ENCODE measurements at regions not wholly inside any gene's neighbourhood (a gene's known extent, or its start where the extent isn't known, plus 50 kb on each side); places are given as distances from the start of the nearest gene placed in this dataset.

DNA sequence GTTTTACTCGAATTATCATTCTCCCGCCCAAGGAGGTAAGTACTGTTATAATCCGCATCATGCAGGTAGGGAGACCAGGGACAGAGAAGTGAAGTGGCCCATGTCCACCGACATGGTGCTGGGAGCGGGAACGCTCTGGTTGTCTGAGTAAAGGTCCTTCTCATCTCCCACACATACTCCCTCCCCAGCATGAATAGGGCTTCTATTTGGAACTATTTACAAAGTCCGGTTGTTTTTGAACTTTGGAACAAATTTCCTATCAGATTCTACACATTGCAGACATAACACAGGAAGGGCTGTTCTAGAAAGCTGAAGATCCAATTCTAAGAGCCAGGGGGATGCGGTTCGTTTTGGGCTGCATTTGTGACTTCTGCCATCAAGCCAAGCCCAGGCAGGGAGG, 94.8 kb upstream of the TLE3 start:
- no peak overlapping the region for H2BK20ac ChIP-seq (ENCODE audit: low read depth, low read length)
- H3K56ac ChIP-seq (ENCODE audit: extremely low read depth, insufficient read depth, low read length), result no peak overlapping the region
- no peak overlapping the region for H2BK120ac ChIP-seq (ENCODE audit: low read depth, low read length)
- H3K9me3 ChIP-seq (ENCODE audit: control insufficient read depth, insufficient read depth, low read length), result peaks cover 6% of the 10 kb centered on the region
- H4K5ac ChIP-seq (ENCODE audit: low read depth, low read length), result no peak overlapping the region
- H2AK9ac ChIP-seq (replicated peaks; ENCODE audit: low read depth, low read length, poor library complexity), result no peak overlapping the region
- no peaks in the 10 kb centered on the region for H3K79me1 ChIP-seq (ENCODE audit: low read depth in 1 of 2, low read length in 2 of 2)
- H4K8ac ChIP-seq (ENCODE audit: low read depth in 2 of 2, low read length in 2 of 2), result no peak overlapping the region
- no peak overlapping the region for H2AK5ac ChIP-seq (ENCODE audit: low read depth, low read length)
- no TSS peak for BruUV-seq (replicated peaks)
- H3K23ac ChIP-seq (ENCODE audit: low read depth, low read length), result no peak overlapping the region
- H3K9ac ChIP-seq (ENCODE audit: low read depth, low read length), result no peak overlapping the region
- intact Hi-C loops (cut with micrococcal nuclease) (no loop called here), in situ Hi-C loops (cut with MboI; ENCODE audit: low sequenced_read_pairs) (no loop called here), dilution Hi-C loops (cut with HindIII; ENCODE audit: low sequenced_read_pairs, unreplicated experiment) (no loop called here)
- peaks cover 14% of the 10 kb centered on the region for H3K4me1 ChIP-seq (ENCODE audit: control insufficient read depth, insufficient read depth, low read length)
- H2AFZ ChIP-seq (replicated peaks; ENCODE audit: low read length, poor library complexity), result no peak overlapping the region
- DNase-seq (no peak), ATAC-seq (ENCODE audit: low read depth) (no peak)
- no peak overlapping the region for H3K18ac ChIP-seq (ENCODE audit: low read depth, low read length)
- H3K27ac ChIP-seq (ENCODE audit: insufficient read depth, low read length), result no peak overlapping the region
- POLR2A ChIA-PET (ENCODE audit: unreplicated experiment), result no interaction called here
- CTCF ChIA-PET, result no interaction called here
- no peak overlapping the region for H2BK5ac ChIP-seq (ENCODE audit: low read depth, low read length, poor library complexity, severe bottlenecking)
- no peak overlapping the region for H3K4ac ChIP-seq (ENCODE audit: low read depth, low read length)
- no peak overlapping the region for H2BK15ac ChIP-seq (ENCODE audit: low read depth, low read length)
- H4K20me1 ChIP-seq (ENCODE audit: insufficient read depth, low read length), result no peaks in the 10 kb centered on the region
- H3K27me3 ChIP-seq (ENCODE audit: control insufficient read depth, insufficient read depth, low read length), result peaks cover 34% of the 10 kb centered on the region
- no peak overlapping the region for H4K91ac ChIP-seq (ENCODE audit: insufficient read depth, low read depth, low read length)
- H3K9me1 ChIP-seq (ENCODE audit: insufficient read depth, low read length), result 0 out of 2 replicates have a peak, but pooled peaks cover 5% of the 10 kb centered on the region
- 92% methylated on average over 2 of the region's 9 CpGs; no CpG with 5 or more reads in 1 of the 2 experiments for WGBS, 2 experiments (ENCODE audit: extremely low coverage in 2 of 2, insufficient read length in 1 of 2)
- no peak overlapping the region for H3K4me2 ChIP-seq (ENCODE audit: low read depth, low read length)
- H3K36me3 ChIP-seq (ENCODE audit: control insufficient read depth, insufficient read depth, low read length), result no peaks in the 10 kb centered on the region
- TF ChIP-seq, protein P1, sequence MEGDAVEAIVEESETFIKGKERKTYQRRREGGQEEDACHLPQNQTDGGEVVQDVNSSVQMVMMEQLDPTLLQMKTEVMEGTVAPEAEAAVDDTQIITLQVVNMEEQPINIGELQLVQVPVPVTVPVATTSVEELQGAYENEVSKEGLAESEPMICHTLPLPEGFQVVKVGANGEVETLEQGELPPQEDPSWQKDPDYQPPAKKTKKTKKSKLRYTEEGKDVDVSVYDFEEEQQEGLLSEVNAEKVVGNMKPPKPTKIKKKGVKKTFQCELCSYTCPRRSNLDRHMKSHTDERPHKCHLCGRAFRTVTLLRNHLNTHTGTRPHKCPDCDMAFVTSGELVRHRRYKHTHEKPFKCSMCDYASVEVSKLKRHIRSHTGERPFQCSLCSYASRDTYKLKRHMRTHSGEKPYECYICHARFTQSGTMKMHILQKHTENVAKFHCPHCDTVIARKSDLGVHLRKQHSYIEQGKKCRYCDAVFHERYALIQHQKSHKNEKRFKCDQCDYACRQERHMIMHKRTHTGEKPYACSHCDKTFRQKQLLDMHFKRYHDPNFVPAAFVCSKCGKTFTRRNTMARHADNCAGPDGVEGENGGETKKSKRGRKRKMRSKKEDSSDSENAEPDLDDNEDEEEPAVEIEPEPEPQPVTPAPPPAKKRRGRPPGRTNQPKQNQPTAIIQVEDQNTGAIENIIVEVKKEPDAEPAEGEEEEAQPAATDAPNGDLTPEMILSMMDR (conservative IDR thresholded peaks at IDR 0.05; ENCODE audit: low read depth, low read length), result no peak
- TF ChIP-seq USF2 (IDR thresholded peaks at IDR 0.05; ENCODE audit: low read depth, low read length) (no peak), CHD1 (IDR thresholded peaks at IDR 0.05; ENCODE audit: low read depth, low read length) (no peak), MXI1 (IDR thresholded peaks at IDR 0.05; ENCODE audit: borderline replicate concordance, low read depth, low read length) (no peak), MAZ (IDR thresholded peaks at IDR 0.05; ENCODE audit: borderline replicate concordance, low read depth, low read length) (no peak), RFX5 (IDR thresholded peaks at IDR 0.05; ENCODE audit: low read depth, low read length) (no peak), SMC3 (IDR thresholded peaks at IDR 0.05; ENCODE audit: low read depth, low read length) (no peak), FOS (IDR thresholded peaks at IDR 0.05; ENCODE audit: low read depth, low read length) (no peak), CEBPB (IDR thresholded peaks at IDR 0.05; ENCODE audit: low read depth, low read length) (no peak), NFE2L2 (IDR thresholded peaks at IDR 0.05; ENCODE audit: low read depth, low read length) (no peak), BHLHE40 (IDR thresholded peaks at IDR 0.05; ENCODE audit: low read depth, low read length) (no peak), POLR2A (IDR thresholded peaks at IDR 0.05; ENCODE audit: low read depth, low read length) (no peak), RAD21 (IDR thresholded peaks at IDR 0.05; ENCODE audit: low read length) (no peak), MAFK (IDR thresholded peaks at IDR 0.05; ENCODE audit: low read depth, low read length) (no peak), RCOR1 (IDR thresholded peaks at IDR 0.05; ENCODE audit: insufficient replicate concordance, low read length) (no peak)
- TF ChIP-seq, protein P2, sequence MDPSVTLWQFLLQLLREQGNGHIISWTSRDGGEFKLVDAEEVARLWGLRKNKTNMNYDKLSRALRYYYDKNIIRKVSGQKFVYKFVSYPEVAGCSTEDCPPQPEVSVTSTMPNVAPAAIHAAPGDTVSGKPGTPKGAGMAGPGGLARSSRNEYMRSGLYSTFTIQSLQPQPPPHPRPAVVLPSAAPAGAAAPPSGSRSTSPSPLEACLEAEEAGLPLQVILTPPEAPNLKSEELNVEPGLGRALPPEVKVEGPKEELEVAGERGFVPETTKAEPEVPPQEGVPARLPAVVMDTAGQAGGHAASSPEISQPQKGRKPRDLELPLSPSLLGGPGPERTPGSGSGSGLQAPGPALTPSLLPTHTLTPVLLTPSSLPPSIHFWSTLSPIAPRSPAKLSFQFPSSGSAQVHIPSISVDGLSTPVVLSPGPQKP (IDR thresholded peaks at IDR 0.05; ENCODE audit: borderline replicate concordance, low read depth, low read length), result no peak
- no peak overlapping the region for H3K14ac ChIP-seq (replicated peaks; ENCODE audit: low read depth, low read length)
- no peak overlapping the region for H3K4me3 ChIP-seq (ENCODE audit: insufficient read depth, low read depth, low read length)
